DOHH2 (cell line): ENCODE measurements at regions not wholly inside any gene's neighbourhood (a gene's known extent, or its start where the extent isn't known, plus 50 kb on each side); places are given as distances from the start of the nearest gene placed in this dataset.
"Not testable (repeated sequence)": the region's sequence is repeated elsewhere in the genome, so short reads cannot be mapped to it uniquely, and the experiment has no call there.

ENCODE experiments used
- H3F3A ChIP-seq: fragments of 200-600 bp; sonication (generic), shearing (Covaris generic); 2 replicates; pipeline ENCODE4 v1.6.0; 2016; ENCODE audit warnings: antibody characterized with exemption, mild to moderate bottlenecking; ENCODE audit not compliant: control insufficient read depth, insufficient read depth
- H3K27ac ChIP-seq: fragments of 200-600 bp; sonication (generic); 2 replicates; pipeline ENCODE4 v1.5.1; 2014; ENCODE audit warnings: low read depth, mild to moderate bottlenecking, low read length, moderate library complexity
- H3K27me3 ChIP-seq: fragments of 200-600 bp; sonication (generic); 2 replicates; pipeline ENCODE4 v1.6.1; 2014; ENCODE audit warnings: mild to moderate bottlenecking, low read length, mixed read lengths; ENCODE audit not compliant: control insufficient read depth
- H3K36me3 ChIP-seq: fragments of 200-600 bp; sonication (generic); 2 replicates; pipeline ENCODE4 v1.6.1; 2014; ENCODE audit warnings: mild to moderate bottlenecking, low read length, moderate library complexity, mixed read lengths; ENCODE audit not compliant: control insufficient read depth
- H3K4me1 ChIP-seq: fragments of 200-600 bp; sonication (generic); 2 replicates; pipeline ENCODE4 v1.6.1; 2014; ENCODE audit warnings: mild to moderate bottlenecking, low read length, mixed read lengths; ENCODE audit not compliant: control insufficient read depth
- H3K4me2 ChIP-seq: fragments of 200-600 bp; sonication (generic); 2 replicates; pipeline ENCODE4 v1.6.0; 2014; ENCODE audit warnings: mild to moderate bottlenecking, low read length, moderate library complexity
- H3K4me3 ChIP-seq: fragments of 200-600 bp; sonication (generic); 2 replicates; pipeline ENCODE4 v1.5.1; 2014; ENCODE audit warnings: mild to moderate bottlenecking, low read length, mixed read lengths
- H3K79me2 ChIP-seq: fragments of 200-600 bp; sonication (generic); 2 replicates; pipeline ENCODE4 v1.6.1; 2014; ENCODE audit warnings: mild to moderate bottlenecking, low read length, mixed read lengths; ENCODE audit not compliant: control insufficient read depth
- H3K9me2 ChIP-seq: fragments of 200-600 bp; sonication (generic); replicated peaks from 2 replicates; pipeline ENCODE4 v1.6.1; 2014; ENCODE audit warnings: mild to moderate bottlenecking, low read length, mixed read lengths; ENCODE audit not compliant: control insufficient read depth
- H3K9me3 ChIP-seq: fragments of 200-600 bp; sonication (generic); 2 replicates; pipeline ENCODE4 v1.6.1; 2014; ENCODE audit warnings: antibody characterized with exemption, low read length, mixed read lengths; ENCODE audit not compliant: control insufficient read depth, insufficient read depth
- H4K20me1 ChIP-seq: fragments of 200-600 bp; sonication (generic); 2 replicates; pipeline ENCODE4 v1.6.0; 2014; ENCODE audit warnings: low read depth, mild to moderate bottlenecking, antibody characterized with exemption, low read length, moderate library complexity; ENCODE audit not compliant: control insufficient read depth, insufficient read depth
- CTCF ChIP-seq: fragments of 200-600 bp; sonication (generic); IDR thresholded peaks from one replicate; pipeline ENCODE4 v1.5.1; 2014; ENCODE audit warnings: antibody characterized with exemption, mild to moderate bottlenecking, low read depth, low read length; ENCODE audit not compliant: poor library complexity, severe bottlenecking
- EZH2phosphoT487 ChIP-seq: fragments of 200-600 bp; sonication (generic); IDR thresholded peaks from 2 replicates; pipeline ENCODE4 v1.6.1; 2017; ENCODE audit warnings: borderline replicate concordance, mild to moderate bottlenecking, antibody characterized with exemption, low read length, moderate library complexity, mixed read lengths

GRCh38 chrX:131845771-131846170 lies 177.3 kb upstream of the STK26 start:
- Histone ChIP-seq H4K20me1 (no peaks in the 10 kb centered on the region), H3K27ac (no peak overlapping the region), H3K9me3 (no peaks in the 10 kb centered on the region), H3K9me2 (no peaks in the 10 kb centered on the region), H3K79me2 (no peaks in the 10 kb centered on the region), H3F3A (no peaks in the 10 kb centered on the region), H3K27me3 (no peaks in the 10 kb centered on the region), H3K36me3 (no peaks in the 10 kb centered on the region), H3K4me1 (0 out of 2 replicates have a peak, but pooled peaks cover 7% of the 10 kb centered on the region), H3K4me2 (no peak overlapping the region), H3K4me3 (no peak overlapping the region)
- TF ChIP-seq EZH2phosphoT487 = no peak
- TF ChIP-seq CTCF = no peak

GRCh38 chrX:131850964-131851363 lies 172.1 kb upstream of the STK26 start:
- not testable (repeated sequence) for H3K4me1 ChIP-seq, H3K79me2 ChIP-seq, H3K9me2 ChIP-seq, H3K27ac ChIP-seq, H3K36me3 ChIP-seq, H3F3A ChIP-seq, H3K9me3 ChIP-seq, H4K20me1 ChIP-seq, H3K4me2 ChIP-seq, H3K4me3 ChIP-seq, H3K27me3 ChIP-seq

- H3K9me2 ChIP-seq = no peaks in the 10 kb centered on the region
- H3F3A ChIP-seq = no peaks in the 10 kb centered on the region
- no peaks in the 10 kb centered on the region for H3K9me3 ChIP-seq
- H3K27ac ChIP-seq = no peak overlapping the region
- H3K36me3 ChIP-seq = no peaks in the 10 kb centered on the region
- no peaks in the 10 kb centered on the region for H3K79me2 ChIP-seq
- 0 out of 2 replicates have a peak, but pooled peaks cover 7% of the 10 kb centered on the region for H3K4me1 ChIP-seq
- H3K4me3 ChIP-seq = no peak overlapping the region
- H3K4me2 ChIP-seq = no peak overlapping the region
- no peaks in the 10 kb centered on the region for H3K27me3 ChIP-seq
- TF ChIP-seq CTCF (no peak), EZH2phosphoT487 (no peak)
- H4K20me1 ChIP-seq = no peaks in the 10 kb centered on the region
Measured at GRCh38 chrX:131853440-131853839, 169.7 kb upstream of the STK26 start.

DNA sequence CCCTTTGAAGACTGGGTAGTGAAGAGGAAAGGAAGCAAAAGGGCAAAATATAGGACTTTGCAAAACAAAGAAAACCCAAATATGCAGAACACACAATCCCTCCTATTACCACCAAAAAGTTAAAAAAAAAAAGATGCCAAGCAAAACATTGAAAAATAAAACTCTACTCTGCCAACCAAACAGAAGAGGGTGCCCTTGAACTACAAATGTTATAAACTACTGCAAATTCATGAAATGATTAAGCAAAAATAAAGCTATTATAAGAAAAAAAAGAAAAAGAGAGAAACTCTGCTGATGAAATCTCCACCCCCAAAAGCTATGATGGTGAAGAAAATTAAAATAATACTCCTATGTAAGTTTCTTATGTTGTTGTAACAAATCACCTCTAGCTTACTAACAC lies 168.5 kb upstream of the STK26 start:
- Histone ChIP-seq H3K4me1 (0 out of 2 replicates have a peak, but pooled peaks cover 5% of the 10 kb centered on the region), H3K79me2 (no peaks in the 10 kb centered on the region), H3K4me3 (no peak overlapping the region), H4K20me1 (no peaks in the 10 kb centered on the region), H3K27me3 (no peaks in the 10 kb centered on the region), H3K36me3 (no peaks in the 10 kb centered on the region), H3F3A (no peaks in the 10 kb centered on the region), H3K9me3 (no peaks in the 10 kb centered on the region), H3K27ac (no peak overlapping the region), H3K4me2 (no peak overlapping the region), H3K9me2 (no peaks in the 10 kb centered on the region)
- TF ChIP-seq EZH2phosphoT487 (no peak), CTCF (peak; percentile 10)
